ENCODE measurements at regions not wholly inside any gene's neighbourhood (a gene's known extent, or its start where the extent isn't known, plus 50 kb on each side); places are given as distances from the start of the nearest gene placed in this dataset.

- TF ChIP-seq CTCF (IDR thresholded peaks at IDR 0.05) (no peak), ZFX (IDR thresholded peaks at IDR 0.05; ENCODE audit: borderline replicate concordance) (no peak)
These were observed 218.9 kb upstream of the THRB start for GRCh38 chr3:24713516-24713915.
